ENCODE measurements at regions not wholly inside any gene's neighbourhood (a gene's known extent, or its start where the extent isn't known, plus 50 kb on each side); places are given as distances from the start of the nearest gene placed in this dataset.
"Not testable (repeated sequence)": the region's sequence is repeated elsewhere in the genome, so short reads cannot be mapped to it uniquely, and the experiment has no call there.

DNA sequence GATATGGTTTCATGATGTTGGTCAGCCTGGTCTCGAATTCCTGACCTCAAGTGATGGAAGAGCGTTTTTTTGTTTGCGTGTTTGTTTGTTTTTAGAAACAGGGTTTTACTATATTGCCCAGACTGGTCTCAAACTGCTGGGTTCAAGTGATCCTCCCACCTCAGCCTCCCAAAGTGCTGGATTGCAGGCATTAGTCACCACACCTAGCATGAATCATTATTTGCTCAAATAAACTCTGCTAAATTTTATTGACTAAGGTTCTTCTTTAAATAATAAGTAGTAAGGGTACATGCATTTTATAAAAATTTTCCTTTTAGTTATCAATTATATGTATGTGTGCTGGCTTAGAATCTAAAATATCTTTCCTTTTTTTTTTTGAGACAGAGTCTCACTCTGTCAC is 52.9 kb downstream of the ZBTB9 start:
- ATAC-seq = no peak
- H3K9me3 ChIP-seq = peaks cover 0 to 6% (median 0%) of the 10 kb centered on the region in 12 donors
- H3K4me3 ChIP-seq = no peak overlapping the region
- H3K27me3 ChIP-seq = no peaks in the 10 kb centered on the region
- intact Hi-C loops (cut with DNase I) = no loop called here
- no peak for DNase-seq
- 94 to 97% (median 96%) methylated on average over 3 of the region's 3 CpGs for WGBS, 4 donors
- H3K36me3 ChIP-seq = no peaks in the 10 kb centered on the region
- peaks cover 0 to 17% (median 2%) of the 10 kb centered on the region in 12 donors for H3K4me1 ChIP-seq
- TF ChIP-seq POLR2A (IDR thresholded peaks at IDR 0.05) = no peak
- TF ChIP-seq CTCF (IDR thresholded peaks at IDR 0.05) = no peak
- H3K27ac ChIP-seq = no peak overlapping the region

DNA sequence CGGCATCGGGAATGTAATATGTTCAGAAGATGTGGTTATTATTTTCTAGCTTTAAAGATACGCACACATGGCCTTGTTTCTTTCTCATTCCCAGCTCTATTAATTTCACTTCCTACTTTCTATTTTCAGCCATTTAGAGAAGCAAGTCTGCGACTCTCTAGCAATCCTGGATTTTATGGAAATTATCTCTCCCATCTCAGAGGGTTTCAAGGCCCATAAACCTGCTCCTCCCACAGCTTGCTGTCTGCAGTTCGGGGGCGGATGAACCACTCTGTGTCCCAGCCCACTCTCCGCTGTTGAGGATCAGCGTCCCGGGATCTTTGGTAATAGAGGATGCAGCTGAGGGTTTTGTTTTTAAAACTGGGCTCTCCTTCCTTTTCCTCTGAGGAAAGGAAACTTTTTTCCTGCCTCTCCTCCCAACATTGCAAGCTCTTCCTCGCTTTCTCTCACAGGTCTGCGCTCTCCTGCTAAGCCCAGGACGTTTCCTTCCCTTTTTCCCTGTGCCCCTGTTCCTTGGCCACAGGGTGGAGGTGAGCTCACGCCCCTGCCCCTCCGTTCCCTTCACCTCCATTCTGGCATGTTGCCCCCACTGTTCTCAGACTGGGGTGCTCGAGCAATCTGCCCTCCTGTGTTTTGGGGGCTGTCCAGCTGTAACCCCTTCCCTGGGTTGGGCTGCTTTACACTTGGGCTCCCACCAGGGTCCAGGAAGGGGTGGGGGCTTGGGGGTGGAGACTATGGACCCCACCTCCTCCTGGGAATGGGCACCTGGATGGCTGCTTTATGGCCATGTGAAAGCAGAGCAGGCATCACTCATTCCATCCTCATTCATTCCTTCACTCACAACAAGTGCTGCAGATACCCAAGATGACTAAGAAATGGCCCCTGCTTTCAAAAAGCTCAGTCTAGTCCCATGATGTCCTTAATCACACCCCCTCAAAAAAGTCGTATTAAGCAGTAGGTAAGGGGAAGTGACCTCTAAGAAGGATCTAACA is 54.9 kb downstream of the ZBTB9 start:
- peaks cover 0 to 6% (median 0%) of the 10 kb centered on the region in 12 donors for H3K9me3 ChIP-seq
- no peak for TF ChIP-seq CTCF (IDR thresholded peaks at IDR 0.05)
- no peak for TF ChIP-seq POLR2A (IDR thresholded peaks at IDR 0.05)
- DNase-seq (peak in 1 of 5 donors; percentile 20), ATAC-seq (peak in 1 of 4 donors; percentile 28)
- 38 to 44% (median 41%) methylated on average over 16 of the region's 16 CpGs for WGBS, 4 donors
- H3K27ac ChIP-seq = peak overlapping the region in 6 of 12 donors; percentile 22 to 49 (median 38)
- intact Hi-C loops (cut with DNase I) = no loop called here
- H3K27me3 ChIP-seq = peaks cover 0 to 5% (median 0%) of the 10 kb centered on the region in 9 donors
- H3K4me1 ChIP-seq = peaks cover 0 to 17% (median 2%) of the 10 kb centered on the region in 12 donors
- H3K36me3 ChIP-seq = no peaks in the 10 kb centered on the region
- peak overlapping the region in 8 of 12 donors; percentile 18 to 42 (median 34) for H3K4me3 ChIP-seq

DNA sequence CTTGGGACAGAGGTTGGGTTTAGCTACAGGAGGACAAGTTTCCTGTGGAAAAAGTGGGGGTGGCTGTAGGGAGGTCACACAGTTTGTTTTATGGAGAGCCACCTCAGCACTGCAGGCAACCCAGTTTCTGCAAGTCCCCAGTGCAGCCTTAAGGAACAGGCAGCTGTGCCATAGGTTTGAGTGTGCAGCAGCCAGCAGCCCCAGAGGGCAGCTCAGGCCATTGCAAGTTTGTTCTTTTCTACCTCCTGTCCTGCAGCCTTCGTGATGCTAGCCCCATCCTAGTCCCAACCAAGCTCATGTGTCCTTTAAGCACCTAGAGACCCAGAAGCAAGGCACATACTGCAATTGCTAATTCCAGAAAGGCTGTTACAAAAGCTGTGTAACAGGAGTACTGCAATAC is 58.8 kb downstream of the ZBTB9 start:
- H3K27me3 ChIP-seq = peaks cover 0 to 13% (median 0%) of the 10 kb centered on the region in 9 donors
- intact Hi-C loops (cut with DNase I) = no loop called here
- H3K4me1 ChIP-seq = peaks cover 0 to 12% (median 2%) of the 10 kb centered on the region in 12 donors
- TF ChIP-seq CTCF (IDR thresholded peaks at IDR 0.05) = no peak
- TF ChIP-seq POLR2A (IDR thresholded peaks at IDR 0.05) = no peak
- ATAC-seq (no peak), DNase-seq (no peak)
- no peaks in the 10 kb centered on the region for H3K9me3 ChIP-seq
- no peak overlapping the region for H3K27ac ChIP-seq
- H3K36me3 ChIP-seq = no peaks in the 10 kb centered on the region
- WGBS, 4 donors = 86 to 89% (median 88%) methylated on average over 1 of the region's 1 CpG; no CpG with 5 or more reads in 1 of the 4 donors
- H3K4me3 ChIP-seq = no peak overlapping the region

- H3K36me3 ChIP-seq = no peaks in the 10 kb centered on the region
- H3K9me3 ChIP-seq = no peaks in the 10 kb centered on the region
- DNase-seq = no peak
- H3K27ac ChIP-seq = no peak overlapping the region
- no peak for ATAC-seq
- intact Hi-C loops (cut with DNase I) = no loop called here
- TF ChIP-seq POLR2A (IDR thresholded peaks at IDR 0.05) (no peak), CTCF (IDR thresholded peaks at IDR 0.05) (no peak)
- H3K4me1 ChIP-seq = no peaks in the 10 kb centered on the region
- no peak overlapping the region for H3K4me3 ChIP-seq
- H3K27me3 ChIP-seq = peaks cover 0 to 13% (median 0%) of the 10 kb centered on the region in 9 donors
- 60 to 91% (median 84%) methylated on average over 3 to 4 of the region's 4 CpGs for WGBS, 4 donors
These were observed 62.4 kb downstream of the ZBTB9 start for GRCh38 chr6:33516726-33517125.

GRCh38 chr6:33520636-33521488 is 59.2 kb downstream of the BAK1 start:
- H3K27ac ChIP-seq; H3K27me3 ChIP-seq; intact Hi-C loops (cut with DNase I); ATAC-seq; H3K4me3 ChIP-seq; H3K4me1 ChIP-seq; DNase-seq; H3K9me3 ChIP-seq; H3K36me3 ChIP-seq: not testable (repeated sequence)
- WGBS, 4 donors = 76 to 91% (median 84%) methylated on average over 9 to 10 of the region's 10 CpGs

All from heart left ventricle (tissue), 16 donors.